Common myeloid progenitor, CD34-positive (primary cell): ENCODE measurements at regions not wholly inside any gene's neighbourhood (a gene's known extent, or its start where the extent isn't known, plus 50 kb on each side); places are given as distances from the start of the nearest gene placed in this dataset.

Source experiments
- CTCF ChIA-PET: fragments of 350-600 bp; sonication (Branson Sonifier 250); formaldehyde crosslinking; loops from one replicate; lab custom pipeline; 2021; ENCODE audit warnings: antibody characterized with exemption; lab: Charles Lee
- POLR2A ChIA-PET: fragments of 350-600 bp; sonication (Branson Sonifier 250); formaldehyde crosslinking; loops from one replicate; lab custom pipeline; 2021; ENCODE audit warnings: antibody characterized with exemption; lab: Charles Lee
- DNase-seq, 3 donors: peaks; one replicate each; pipeline versions ENCODE4 v3.0.0 to v3.0.0-alpha.2; 2013
- H3K27ac ChIP-seq, 2 experiments: 1 replicate in 1 of 2; 2 replicates in 1 of 2; pipeline ENCODE4 v1.7.0; 2013; ENCODE audit warnings: inconsistent platforms in 2 of 2, low read length in 2 of 2, mild to moderate bottlenecking in 2 of 2, low read depth in 1 of 2, moderate library complexity in 1 of 2; ENCODE audit not compliant: severe bottlenecking in 2 of 2, insufficient read depth in 1 of 2, poor library complexity in 1 of 2
- H3K27me3 ChIP-seq, 5 experiments: replicated peaks in 2 of 5; 1 replicate in 3 of 5; 2 replicates in 2 of 5; pipeline versions ENCODE4 v1.6.1 to v1.7.0; 2013; ENCODE audit warnings: low read length in 4 of 5, mild to moderate bottlenecking in 2 of 5, moderate library complexity in 2 of 5, inconsistent platforms in 1 of 5; ENCODE audit not compliant: insufficient read depth in 5 of 5, control insufficient read depth in 4 of 5
- H3K36me3 ChIP-seq, 4 experiments: 1 replicate in 2 of 4; 2 replicates in 2 of 4; pipeline versions ENCODE4 v1.6.1 to v1.7.0; 2013; ENCODE audit warnings: low read length in 3 of 4, control low read depth in 1 of 4, mild to moderate bottlenecking in 1 of 4; ENCODE audit not compliant: control insufficient read depth in 4 of 4, insufficient read depth in 4 of 4
- H3K4me1 ChIP-seq, 4 experiments: 1 replicate in 3 of 4; 2 replicates in 1 of 4; pipeline versions ENCODE4 v1.6.1 to v1.7.1; 2013; ENCODE audit warnings: low read length in 3 of 4, mild to moderate bottlenecking in 3 of 4, control low read depth in 1 of 4, inconsistent platforms in 1 of 4, moderate library complexity in 1 of 4; ENCODE audit not compliant: control insufficient read depth in 4 of 4, insufficient read depth in 4 of 4; ENCODE audit errors: control extremely low read depth in 1 of 4
- H3K4me3 ChIP-seq, 7 experiments: 1 replicate in 4 of 7; 2 replicates in 3 of 7; pipeline versions ENCODE4 v1.5.1 to v1.7.0; 2013; ENCODE audit warnings: mild to moderate bottlenecking in 7 of 7, low read length in 6 of 7, moderate library complexity in 6 of 7, inconsistent platforms in 2 of 7, low read depth in 2 of 7, control low read depth in 1 of 7; ENCODE audit not compliant: insufficient read depth in 4 of 7, control insufficient read depth in 1 of 7; ENCODE audit errors: extremely low read depth in 1 of 7
- H3K9me3 ChIP-seq, 5 experiments: 1 replicate in 4 of 5; 2 replicates in 1 of 5; pipeline versions ENCODE4 v1.6.1 to v1.7.1; 2013; ENCODE audit warnings: low read length in 4 of 5, mild to moderate bottlenecking in 2 of 5, inconsistent platforms in 1 of 5, low read depth in 1 of 5, moderate library complexity in 1 of 5; ENCODE audit not compliant: control insufficient read depth in 4 of 5, insufficient read depth in 2 of 5; ENCODE audit errors: control extremely low read depth in 1 of 5
- WGBS: methylation state at CpG from one replicate; pipeline ENCODE4 v1.1.5; 2013; ENCODE audit not compliant: insufficient coverage; 5-methylcytosine and 5-hydroxymethylcytosine counted together

DNA sequence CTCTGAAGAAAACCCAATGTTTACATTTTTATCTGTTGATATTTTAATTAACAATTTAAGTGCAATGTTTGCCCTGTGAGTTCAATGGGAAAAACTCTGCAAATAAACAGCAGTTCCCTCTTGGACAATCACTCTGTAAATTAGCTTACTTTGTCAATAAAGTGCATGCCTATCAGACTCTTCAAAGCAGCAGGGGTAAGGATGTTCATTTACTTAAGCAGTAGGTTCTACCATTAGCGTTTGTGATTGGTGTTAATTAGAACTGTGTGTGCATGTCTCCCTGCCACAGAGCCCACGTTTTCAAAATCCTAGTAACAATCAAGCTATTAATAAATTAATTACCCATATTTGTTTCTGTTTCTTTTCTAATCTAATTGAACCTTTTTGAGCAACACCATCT, 1921.6 kb upstream of the WWC1 start:
- Histone ChIP-seq H3K4me3 (no peak overlapping the region), H3K4me1 (no peaks in the 10 kb centered on the region), H3K9me3 (no peaks in the 10 kb centered on the region), H3K27me3 (no peaks in the 10 kb centered on the region), H3K36me3 (no peaks in the 10 kb centered on the region), H3K27ac (no peak overlapping the region)
- DNase-seq = no peak
- CTCF ChIA-PET = no interaction called here
- WGBS = no CpG with 5 or more reads among the region's 2 CpGs
- POLR2A ChIA-PET = no interaction called here

- peak overlapping the region in 1 of 7 experiments; percentile 2 for H3K4me3 ChIP-seq
- DNase-seq = peak in 2 of 3 donors; percentile 17 to 38
- no peaks in the 10 kb centered on the region for H3K36me3 ChIP-seq
- no CpG with 5 or more reads among the region's 6 CpGs for whole genome bisulfite sequencing
- H3K9me3 ChIP-seq = no peaks in the 10 kb centered on the region
- H3K27ac ChIP-seq = no peak overlapping the region
- no peaks in the 10 kb centered on the region for H3K4me1 ChIP-seq
- H3K27me3 ChIP-seq = no peaks in the 10 kb centered on the region
- ChIA-PET POLR2A (no interaction called here), CTCF (no interaction called here)
These were observed 1920.3 kb upstream of the WWC1 start for GRCh38 chr5:166370928-166371690.

DNA sequence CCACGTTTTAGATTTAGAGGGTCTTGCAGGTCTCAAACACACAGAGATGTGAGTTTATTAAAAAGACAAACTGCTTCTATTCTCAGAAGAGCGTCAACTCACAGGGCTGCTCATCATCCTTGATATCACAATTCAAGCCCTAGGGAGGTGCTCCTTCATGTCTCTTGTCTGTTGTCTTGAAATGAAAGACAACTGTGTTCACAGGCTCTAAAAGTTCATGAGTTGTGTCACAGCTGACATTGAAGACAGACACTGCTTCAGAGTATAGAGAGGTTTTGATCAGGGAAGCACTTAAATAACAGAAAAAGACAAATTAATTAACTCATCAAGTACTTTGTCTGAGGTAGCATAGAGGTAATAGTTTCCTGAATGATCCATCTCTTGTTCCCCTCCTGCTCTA, 1917.6 kb upstream of the WWC1 start:
- peaks cover 0 to 5% (median 0%) of the 10 kb centered on the region in 5 experiments for H3K9me3 ChIP-seq
- no peak overlapping the region for H3K27ac ChIP-seq
- H3K4me3 ChIP-seq = no peak overlapping the region
- ChIA-PET POLR2A (no interaction called here), CTCF (no interaction called here)
- WGBS = 77% methylated on average over 2 of the region's 2 CpGs
- H3K27me3 ChIP-seq = no peaks in the 10 kb centered on the region
- DNase-seq = no peak
- H3K36me3 ChIP-seq = no peaks in the 10 kb centered on the region
- no peaks in the 10 kb centered on the region for H3K4me1 ChIP-seq

- no peaks in the 10 kb centered on the region for H3K4me1 ChIP-seq
- H3K9me3 ChIP-seq = peaks cover 0 to 8% (median 0%) of the 10 kb centered on the region in 5 experiments
- ChIA-PET POLR2A (no interaction called here), CTCF (no interaction called here)
- no peak overlapping the region for H3K4me3 ChIP-seq
- DNase-seq = no peak
- no peak overlapping the region for H3K27ac ChIP-seq
- no peaks in the 10 kb centered on the region for H3K36me3 ChIP-seq
- 100% methylated on average over 6 of the region's 6 CpGs for WGBS
- no peaks in the 10 kb centered on the region for H3K27me3 ChIP-seq
These were observed 1913.7 kb upstream of the WWC1 start for GRCh38 chr5:166377756-166378155.

DNA sequence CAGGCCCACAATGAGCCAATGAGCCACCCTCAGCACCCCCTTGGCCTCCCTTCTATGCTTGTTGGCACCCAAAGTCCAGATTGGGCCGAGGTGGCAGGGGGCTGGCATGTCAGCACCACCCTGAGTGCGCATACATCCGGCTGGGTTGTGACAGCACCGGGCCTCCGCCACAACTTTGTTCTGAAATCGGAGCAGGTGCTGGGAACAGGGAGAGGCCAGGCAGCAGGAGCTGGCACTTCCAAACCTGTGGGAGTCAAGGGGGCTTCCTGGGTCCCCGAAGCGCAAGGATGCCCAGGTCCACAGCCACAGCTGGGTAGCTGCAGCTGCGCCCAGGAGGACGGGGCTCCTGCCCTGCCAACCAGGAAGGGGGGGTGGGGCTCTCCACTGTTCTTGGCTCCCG, 1911.9 kb upstream of the WWC1 start:
- ChIA-PET CTCF (no interaction called here), POLR2A (no interaction called here)
- Histone ChIP-seq H3K27me3 (no peaks in the 10 kb centered on the region), H3K27ac (no peak overlapping the region), H3K4me3 (no peak overlapping the region), H3K36me3 (no peaks in the 10 kb centered on the region), H3K4me1 (no peaks in the 10 kb centered on the region), H3K9me3 (peaks cover 0 to 8% (median 0%) of the 10 kb centered on the region in 5 experiments)
- WGBS = 95% methylated on average over 8 of the region's 11 CpGs
- DNase-seq = no peak

GRCh38 chr5:166382031-166382430, 1909.4 kb upstream of the WWC1 start:
- peaks cover 0 to 8% (median 0%) of the 10 kb centered on the region in 5 experiments for H3K9me3 ChIP-seq
- H3K4me3 ChIP-seq = no peak overlapping the region
- no peak for DNase-seq
- no CpG with 5 or more reads among the region's 4 CpGs for WGBS
- CTCF ChIA-PET = interaction anchor here (1.5 kb wide), 1 partner anchor 19 kb away, joined by 4 read pairs; no protein-coding TSS in a partner anchor
- no peaks in the 10 kb centered on the region for H3K4me1 ChIP-seq
- POLR2A ChIA-PET = interaction anchor here (0.6 kb wide), 1 partner anchor 870 kb away, joined by 3 read pairs; no protein-coding TSS in a partner anchor
- no peak overlapping the region for H3K27ac ChIP-seq
- no peaks in the 10 kb centered on the region for H3K36me3 ChIP-seq
- no peaks in the 10 kb centered on the region for H3K27me3 ChIP-seq

GRCh38 chr5:166398131-166398530, 1893.3 kb upstream of the WWC1 start:
- POLR2A ChIA-PET = no interaction called here
- DNase-seq = no peak
- Histone ChIP-seq H3K27ac (no peak overlapping the region), H3K36me3 (no peaks in the 10 kb centered on the region), H3K4me1 (no peaks in the 10 kb centered on the region), H3K4me3 (no peak overlapping the region), H3K27me3 (no peaks in the 10 kb centered on the region), H3K9me3 (no peaks in the 10 kb centered on the region)
- WGBS = 100% methylated on average over 2 of the region's 3 CpGs
- CTCF ChIA-PET = no interaction called here
